ENCODE measurements at regions not wholly inside any gene's neighbourhood (a gene's known extent, or its start where the extent isn't known, plus 50 kb on each side); places are given as distances from the start of the nearest gene placed in this dataset.

GRCh38 chr18:73244401-73244800, 376.6 kb upstream of the NETO1 start:
- CTCF ChIA-PET = no interaction called here
- no peak for DNase-seq (ENCODE audit: low spot score)
- intact Hi-C loops (cut with micrococcal nuclease; ENCODE audit: unreplicated experiment) = no loop called here
- peaks cover 4% of the 10 kb centered on the region for H3K9me3 ChIP-seq (ENCODE audit: low read depth, low read length, poor library complexity, severe bottlenecking)
- H3K27me3 ChIP-seq (replicated peaks; ENCODE audit: insufficient read depth, low read depth, low read length, poor library complexity) = no peaks in the 10 kb centered on the region
- H3K27ac ChIP-seq (ENCODE audit: low read depth, low read length, poor library complexity, severe bottlenecking) = no peak overlapping the region
- H3K4me3 ChIP-seq (ENCODE audit: low read depth, low read length, poor library complexity, severe bottlenecking) = no peak overlapping the region
- no peaks in the 10 kb centered on the region for H3K36me3 ChIP-seq (ENCODE audit: insufficient read depth, low read length, poor library complexity, severe bottlenecking)
- no TSS peak for BruUV-seq (replicated peaks)
- TF ChIP-seq, protein P1, sequence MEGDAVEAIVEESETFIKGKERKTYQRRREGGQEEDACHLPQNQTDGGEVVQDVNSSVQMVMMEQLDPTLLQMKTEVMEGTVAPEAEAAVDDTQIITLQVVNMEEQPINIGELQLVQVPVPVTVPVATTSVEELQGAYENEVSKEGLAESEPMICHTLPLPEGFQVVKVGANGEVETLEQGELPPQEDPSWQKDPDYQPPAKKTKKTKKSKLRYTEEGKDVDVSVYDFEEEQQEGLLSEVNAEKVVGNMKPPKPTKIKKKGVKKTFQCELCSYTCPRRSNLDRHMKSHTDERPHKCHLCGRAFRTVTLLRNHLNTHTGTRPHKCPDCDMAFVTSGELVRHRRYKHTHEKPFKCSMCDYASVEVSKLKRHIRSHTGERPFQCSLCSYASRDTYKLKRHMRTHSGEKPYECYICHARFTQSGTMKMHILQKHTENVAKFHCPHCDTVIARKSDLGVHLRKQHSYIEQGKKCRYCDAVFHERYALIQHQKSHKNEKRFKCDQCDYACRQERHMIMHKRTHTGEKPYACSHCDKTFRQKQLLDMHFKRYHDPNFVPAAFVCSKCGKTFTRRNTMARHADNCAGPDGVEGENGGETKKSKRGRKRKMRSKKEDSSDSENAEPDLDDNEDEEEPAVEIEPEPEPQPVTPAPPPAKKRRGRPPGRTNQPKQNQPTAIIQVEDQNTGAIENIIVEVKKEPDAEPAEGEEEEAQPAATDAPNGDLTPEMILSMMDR (conservative IDR thresholded peaks at IDR 0.05; ENCODE audit: low read depth, low read length) = no peak
- no peak for TF ChIP-seq EZH2 (IDR thresholded peaks at IDR 0.05; ENCODE audit: borderline replicate concordance, low read depth, low read length, poor library complexity, severe bottlenecking)
- POLR2A ChIA-PET (ENCODE audit: low non-redundant PET) = no interaction called here
- no peaks in the 10 kb centered on the region for H3K4me1 ChIP-seq (ENCODE audit: insufficient read depth, low read length, poor library complexity, severe bottlenecking)

DNA sequence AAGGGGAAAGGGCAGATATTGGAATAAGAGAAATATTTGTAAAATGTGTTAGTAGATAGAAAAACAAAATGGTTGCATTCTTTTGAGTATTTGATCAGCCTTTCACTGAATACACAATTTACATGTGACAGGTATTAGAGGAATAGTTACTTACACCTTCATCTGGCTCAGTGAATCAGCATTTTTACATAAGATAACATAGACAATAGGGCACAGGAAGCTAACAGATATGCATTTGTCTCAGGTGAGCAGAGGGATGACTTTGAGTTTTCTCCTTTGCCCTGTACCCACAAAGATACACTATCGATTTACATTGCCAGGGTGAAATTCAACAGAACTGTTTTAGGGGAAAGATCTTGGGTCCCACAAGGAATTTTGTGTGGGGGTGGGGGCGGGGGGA, 373.1 kb upstream of the NETO1 start:
- Histone ChIP-seq H3K9me3 (ENCODE audit: low read depth, low read length, poor library complexity, severe bottlenecking) (no peaks in the 10 kb centered on the region), H3K27ac (ENCODE audit: low read depth, low read length, poor library complexity, severe bottlenecking) (no peak overlapping the region), H3K27me3 (replicated peaks; ENCODE audit: insufficient read depth, low read depth, low read length, poor library complexity) (no peaks in the 10 kb centered on the region), H3K4me3 (ENCODE audit: low read depth, low read length, poor library complexity, severe bottlenecking) (no peak overlapping the region), H3K36me3 (ENCODE audit: insufficient read depth, low read length, poor library complexity, severe bottlenecking) (no peaks in the 10 kb centered on the region), H3K4me1 (ENCODE audit: insufficient read depth, low read length, poor library complexity, severe bottlenecking) (no peaks in the 10 kb centered on the region)
- POLR2A ChIA-PET (ENCODE audit: low non-redundant PET) = no interaction called here
- BruUV-seq (replicated peaks) = no TSS peak
- intact Hi-C loops (cut with micrococcal nuclease; ENCODE audit: unreplicated experiment) = no loop called here
- DNase-seq (ENCODE audit: low spot score) = no peak
- TF ChIP-seq, protein P1 (conservative IDR thresholded peaks at IDR 0.05; ENCODE audit: low read depth, low read length) = no peak
- TF ChIP-seq EZH2 (IDR thresholded peaks at IDR 0.05; ENCODE audit: borderline replicate concordance, low read depth, low read length, poor library complexity, severe bottlenecking) = no peak
- CTCF ChIA-PET = no interaction called here

- ChIA-PET POLR2A (ENCODE audit: low non-redundant PET) (no interaction called here), CTCF (no interaction called here)
- H3K4me1 ChIP-seq (ENCODE audit: insufficient read depth, low read length, poor library complexity, severe bottlenecking) = no peaks in the 10 kb centered on the region
- no peaks in the 10 kb centered on the region for H3K9me3 ChIP-seq (ENCODE audit: low read depth, low read length, poor library complexity, severe bottlenecking)
- no peak overlapping the region for H3K27ac ChIP-seq (ENCODE audit: low read depth, low read length, poor library complexity, severe bottlenecking)
- BruUV-seq (replicated peaks) = no TSS peak
- H3K27me3 ChIP-seq (replicated peaks; ENCODE audit: insufficient read depth, low read depth, low read length, poor library complexity) = no peaks in the 10 kb centered on the region
- intact Hi-C loops (cut with micrococcal nuclease; ENCODE audit: unreplicated experiment) = no loop called here
- no peak overlapping the region for H3K4me3 ChIP-seq (ENCODE audit: low read depth, low read length, poor library complexity, severe bottlenecking)
- no peaks in the 10 kb centered on the region for H3K36me3 ChIP-seq (ENCODE audit: insufficient read depth, low read length, poor library complexity, severe bottlenecking)
- DNase-seq (ENCODE audit: low spot score) = no peak
- TF ChIP-seq, protein P1 (conservative IDR thresholded peaks at IDR 0.05; ENCODE audit: low read depth, low read length) = no peak
- no peak for TF ChIP-seq EZH2 (IDR thresholded peaks at IDR 0.05; ENCODE audit: borderline replicate concordance, low read depth, low read length, poor library complexity, severe bottlenecking)
Observed at GRCh38 chr18:73235921-73236320, 368.1 kb upstream of the NETO1 start.

Measured in A673 (cell line).